H1 (cell line): ENCODE measurements at regions not wholly inside any gene's neighbourhood (a gene's known extent, or its start where the extent isn't known, plus 50 kb on each side); places are given as distances from the start of the nearest gene placed in this dataset.

Source experiments
- CTCF ChIA-PET: fragments of 300-600 bp; sonication (Branson Sonifier 250); formaldehyde crosslinking; loops from one replicate; lab custom pipeline; 2021; ENCODE audit not compliant: partially characterized antibody; lab: Charles Lee
- POLR2A ChIA-PET: fragments of 300-600 bp; sonication (Branson Sonifier 250); formaldehyde crosslinking; loops from one replicate; lab custom pipeline; 2021; ENCODE audit warnings: inconsistent platforms; ENCODE audit not compliant: partially characterized antibody; lab: Charles Lee
- DNase-seq, 2 experiments: peaks; one replicate each; pipeline versions ENCODE4 v3.0.0 to v3.0.0-alpha.2; 2010 to 2022; ENCODE audit warnings: low spot score in 2 of 2, low read depth in 1 of 2, mixed read lengths in 1 of 2
- FAIRE-seq: peaks from 2 replicates; lab custom pipeline; 2011; peaks lifted over from hg19 to GRCh38; lab: Jason Lieb, UNC
- H2AFZ ChIP-seq: 2 replicates; pipeline ENCODE4 v1.8.1; 2012; ENCODE audit warnings: low read length, inconsistent platforms
- H2AK5ac ChIP-seq: 2 replicates; pipeline ENCODE4 v1.6.1; 2013; ENCODE audit warnings: low read depth, low read length
- H2BK120ac ChIP-seq: replicated peaks from 2 replicates; pipeline ENCODE3; 2013; ENCODE audit warnings: low read depth, low read length, inconsistent platforms
- H2BK12ac ChIP-seq: 2 replicates; pipeline ENCODE4 v1.6.1; 2013; ENCODE audit warnings: low read depth, low read length
- H2BK15ac ChIP-seq: 2 replicates; pipeline ENCODE4 v1.6.1; 2013; ENCODE audit warnings: low read length
- H2BK20ac ChIP-seq: 2 replicates; pipeline ENCODE4 v1.6.1; 2013; ENCODE audit warnings: low read length
- H2BK5ac ChIP-seq: 2 replicates; pipeline ENCODE4 v1.6.1; 2013; ENCODE audit warnings: low read depth, low read length
- H3K14ac ChIP-seq: 2 replicates; pipeline ENCODE4 v1.6.1; 2013; ENCODE audit warnings: inconsistent platforms; ENCODE audit not compliant: insufficient read length
- H3K18ac ChIP-seq: 2 replicates; pipeline ENCODE4 v1.6.1; 2013; ENCODE audit warnings: low read length; ENCODE audit errors: extremely low read depth
- H3K23ac ChIP-seq: 2 replicates; pipeline ENCODE4 v1.6.1; 2013; ENCODE audit warnings: inconsistent platforms; ENCODE audit not compliant: insufficient read length
- H3K23me2 ChIP-seq: 2 replicates; pipeline ENCODE4 v1.6.1; 2013; ENCODE audit warnings: low read depth, low read length
- H3K27ac ChIP-seq: 2 replicates; pipeline ENCODE4 v1.6.1; 2011; ENCODE audit warnings: low read depth, low read length, inconsistent platforms
- H3K27me3 ChIP-seq, 4 experiments: replicated peaks in 1 of 4; 1 replicate in 1 of 4; 2 replicates in 3 of 4; pipeline versions ENCODE4 v1.6.1 to v1.8.1; 2011 to 2013; ENCODE audit warnings: low read length in 3 of 4, mild to moderate bottlenecking in 3 of 4, inconsistent platforms in 2 of 4, mixed read lengths in 2 of 4, moderate library complexity in 1 of 4; ENCODE audit not compliant: control insufficient read depth in 3 of 4, insufficient read depth in 3 of 4; ENCODE audit errors: extremely low read depth in 1 of 4
- H3K36me3 ChIP-seq, 4 experiments: 2 replicates each; pipeline versions ENCODE4 v1.6.1 to v1.8.1; 2011 to 2013; ENCODE audit warnings: mild to moderate bottlenecking in 4 of 4, low read length in 3 of 4, moderate library complexity in 2 of 4, control low read depth in 1 of 4, inconsistent platforms in 1 of 4; ENCODE audit not compliant: insufficient read depth in 4 of 4, control insufficient read depth in 2 of 4
- H3K4ac ChIP-seq: replicated peaks from 2 replicates; pipeline ENCODE3; 2013; ENCODE audit warnings: low read length, low read depth, mixed read lengths, inconsistent platforms; ENCODE audit not compliant: insufficient read length
- H3K4me1 ChIP-seq, 4 experiments: replicated peaks in 1 of 4; 1 replicate in 1 of 4; 2 replicates in 3 of 4; pipeline versions ENCODE4 v1.6.1 to v1.8.1; 2011 to 2013; ENCODE audit warnings: low read length in 3 of 4, inconsistent platforms in 2 of 4, mixed read lengths in 1 of 4; ENCODE audit not compliant: insufficient read depth in 4 of 4, control insufficient read depth in 3 of 4
- H3K4me2 ChIP-seq, 2 experiments: 2 replicates each; pipeline versions ENCODE4 v1.6.1 to v1.8.1; 2011 to 2013; ENCODE audit warnings: low read depth in 2 of 2, low read length in 2 of 2, control low read depth in 1 of 2, inconsistent platforms in 1 of 2, mild to moderate bottlenecking in 1 of 2; ENCODE audit not compliant: insufficient read depth in 1 of 2
- H3K4me3 ChIP-seq, 4 experiments: fragments of 200-600, 300-600 bp in 1 of 4; sonication (generic), shearing (Covaris generic), sonication (Bioruptor Twin) in 1 of 4; 2 replicates each; pipeline versions ENCODE4 v1.5.1 to v1.8.1; 2011 to 2016; ENCODE audit warnings: low read length in 4 of 4, low read depth in 3 of 4, control low read depth in 2 of 4, inconsistent platforms in 2 of 4, mild to moderate bottlenecking in 2 of 4, mixed read lengths in 1 of 4, moderate library complexity in 1 of 4; ENCODE audit not compliant: insufficient read depth in 2 of 4; ENCODE audit errors: extremely low read depth in 1 of 4
- H3K56ac ChIP-seq: replicated peaks from 2 replicates; pipeline ENCODE3; 2013; ENCODE audit warnings: low read depth, mild to moderate bottlenecking, mixed read lengths, low read length, inconsistent platforms; ENCODE audit not compliant: insufficient read length
- H3K79me1 ChIP-seq: 2 replicates; pipeline ENCODE4 v1.6.1; 2013; ENCODE audit warnings: low read depth, low read length, control low read depth
- H3K79me2 ChIP-seq, 2 experiments: 2 replicates each; pipeline versions ENCODE4 v1.6.1 to v1.8.1; 2012 to 2013; ENCODE audit warnings: low read length in 2 of 2, mild to moderate bottlenecking in 2 of 2, inconsistent platforms in 1 of 2; ENCODE audit not compliant: insufficient read depth in 2 of 2, control insufficient read depth in 1 of 2
- H3K9ac ChIP-seq, 4 experiments: replicated peaks in 1 of 4; 1 replicate in 1 of 4; 2 replicates in 3 of 4; pipeline versions ENCODE4 v1.6.1 to v1.8.1; 2011 to 2013; ENCODE audit warnings: low read depth in 3 of 4, low read length in 3 of 4, control low read depth in 2 of 4, mild to moderate bottlenecking in 2 of 4, moderate library complexity in 2 of 4, inconsistent platforms in 1 of 4; ENCODE audit errors: extremely low read depth in 1 of 4
- H3K9me3 ChIP-seq, 2 experiments: 2 replicates each; pipeline versions ENCODE4 v1.6.1 to v1.8.1; 2012 to 2013; ENCODE audit warnings: mild to moderate bottlenecking in 2 of 2, moderate library complexity in 2 of 2, control low read depth in 1 of 2, inconsistent platforms in 1 of 2, low read depth in 1 of 2, low read length in 1 of 2, mixed read lengths in 1 of 2; ENCODE audit not compliant: insufficient read depth in 2 of 2
- H4K20me1 ChIP-seq, 2 experiments: replicated peaks in 1 of 2; 2 replicates each; pipeline versions ENCODE3 to v1.8.1; 2011 to 2013; ENCODE audit warnings: inconsistent platforms in 2 of 2, low read length in 2 of 2, mild to moderate bottlenecking in 1 of 2; ENCODE audit not compliant: insufficient read depth in 2 of 2, control insufficient read depth in 1 of 2
- H4K5ac ChIP-seq: 2 replicates; pipeline ENCODE4 v1.6.1; 2013; ENCODE audit warnings: low read length, low read depth, mixed read lengths, inconsistent platforms; ENCODE audit not compliant: insufficient read length
- H4K8ac ChIP-seq: 2 replicates; pipeline ENCODE4 v1.8.0; 2013; ENCODE audit warnings: mild to moderate bottlenecking, moderate library complexity, low read length, inconsistent platforms; ENCODE audit not compliant: insufficient read depth; ENCODE audit errors: extremely low read depth
- H4K91ac ChIP-seq: replicated peaks from 2 replicates; pipeline ENCODE3; 2013; ENCODE audit warnings: low read length, mixed read lengths, inconsistent platforms; ENCODE audit not compliant: insufficient read length
- ASH2L ChIP-seq: fragments of 200-600, 300-600 bp; sonication (generic); IDR thresholded peaks from one replicate; pipeline ENCODE4 v1.7.1; 2017; ENCODE audit warnings: low read length
- ATF3 ChIP-seq: IDR thresholded peaks from 2 replicates; pipeline ENCODE4 v1.6.1; 2011; ENCODE audit warnings: low read depth, mild to moderate bottlenecking, low read length; ENCODE audit not compliant: insufficient read depth
- CHD1 ChIP-seq: IDR thresholded peaks from 2 replicates; pipeline ENCODE4 v1.6.1; 2012; ENCODE audit warnings: low read depth, low read length, improper control_type of control experiment
- CREB1 ChIP-seq: IDR thresholded peaks from 2 replicates; pipeline ENCODE4 v1.6.1; 2012; ENCODE audit warnings: inconsistent platforms
- KDM1A ChIP-seq: fragments of 200-600, 300-600 bp; sonication (generic); IDR thresholded peaks from 2 replicates; pipeline ENCODE4 v1.7.1; 2016; ENCODE audit warnings: mild to moderate bottlenecking, low read length, borderline replicate concordance
- MAX ChIP-seq: IDR thresholded peaks from 2 replicates; pipeline ENCODE4 v1.6.1; 2012; ENCODE audit warnings: inconsistent platforms
- NANOG ChIP-seq: IDR thresholded peaks from 2 replicates; pipeline ENCODE4 v1.6.1; 2011; ENCODE audit warnings: low read length, low read depth, mild to moderate bottlenecking, inconsistent platforms; ENCODE audit not compliant: insufficient read depth, poor library complexity, severe bottlenecking
- PHF8 ChIP-seq: fragments of 200-600 bp; sonication (generic); conservative IDR thresholded peaks from 2 replicates; pipeline ENCODE4 v1.7.1; 2012; ENCODE audit warnings: low read depth, mild to moderate bottlenecking, inconsistent platforms, low read length, moderate library complexity
- POU5F1 ChIP-seq: IDR thresholded peaks from 2 replicates; pipeline ENCODE4 v1.6.1; 2011; ENCODE audit warnings: low read depth, mild to moderate bottlenecking, low read length, moderate library complexity
- SAP30 ChIP-seq: fragments of 300-600 bp; sonication (generic); IDR thresholded peaks from 2 replicates; pipeline ENCODE4 v1.7.1; 2012; ENCODE audit warnings: low read length, moderate library complexity, mild to moderate bottlenecking, inconsistent platforms; ENCODE audit not compliant: insufficient read depth, insufficient replicate concordance
- SIN3A ChIP-seq, 2 experiments: IDR thresholded peaks in 1 of 2; conservative IDR thresholded peaks in 1 of 2; 2 replicates each; pipeline ENCODE4 v1.6.1; 2011 to 2012; ENCODE audit warnings: low read length in 2 of 2, improper control_type of control experiment in 1 of 2, low read depth in 1 of 2, mild to moderate bottlenecking in 1 of 2
- SP1 ChIP-seq: IDR thresholded peaks from 2 replicates; pipeline ENCODE4 v1.6.1; 2011; ENCODE audit warnings: low read depth, low read length
- TAF1 ChIP-seq: IDR thresholded peaks from 2 replicates; pipeline ENCODE4 v1.6.1; 2011; ENCODE audit warnings: mild to moderate bottlenecking, low read depth, low read length
- TEAD4 ChIP-seq: IDR thresholded peaks from 2 replicates; pipeline ENCODE4 v1.6.1; 2012; ENCODE audit warnings: low read depth, low read length, inconsistent platforms, mixed read lengths
- WGBS, 2 experiments: shearing (Covaris generic) in 1 of 2; methylation state at CpG; one replicate each; pipeline versions ENCODE4 v1.1.6 to v1.1.7; 2013 to 2015; ENCODE audit warnings: low lambda C conversion rate in 2 of 2, mixed read lengths in 2 of 2, inconsistent platforms in 1 of 2, low coverage in 1 of 2, missing lambda C conversion rate in 1 of 2; ENCODE audit not compliant: insufficient replicate concordance in 2 of 2, insufficient coverage in 1 of 2, insufficient read length in 1 of 2; ENCODE audit errors: extremely low coverage in 1 of 2, missing lambda C conversion rate in 1 of 2; 5-methylcytosine and 5-hydroxymethylcytosine counted together

- POLR2A ChIA-PET: no interaction called here
- Histone ChIP-seq H3K4me1 (no peaks in the 10 kb centered on the region), H3K79me1 (no peaks in the 10 kb centered on the region), H3K9me3 (peaks cover 0 to 4% of the 10 kb centered on the region in 2 experiments; a peak in 1 of 4 replicates), H3K14ac (no peak overlapping the region), H2AK5ac (no peak overlapping the region), H3K4me2 (no peak overlapping the region), H2BK15ac (no peak overlapping the region), H4K5ac (no peak overlapping the region), H3K56ac (no peak overlapping the region), H3K4me3 (no peak overlapping the region), H3K4ac (no peak overlapping the region), H3K23ac (no peak overlapping the region), H4K20me1 (no peaks in the 10 kb centered on the region), H2BK5ac (no peak overlapping the region), H4K8ac (no peak overlapping the region), H3K27ac (no peak overlapping the region), H2BK20ac (no peak overlapping the region), H4K91ac (no peak overlapping the region), H3K27me3 (no peaks in the 10 kb centered on the region), H2BK120ac (no peak overlapping the region), H2BK12ac (no peak overlapping the region), H3K23me2 (no peaks in the 10 kb centered on the region), H3K79me2 (no peaks in the 10 kb centered on the region), H3K36me3 (no peaks in the 10 kb centered on the region), H2AFZ (no peak overlapping the region), H3K18ac (no peak overlapping the region), H3K9ac (no peak overlapping the region)
- TF ChIP-seq TEAD4 (no peak), TAF1 (no peak), CREB1 (no peak), ASH2L (no peak), SIN3A (conservative IDR thresholded peaks at IDR 0.05 in 1 of 2, IDR thresholded peaks at IDR 0.05 in 1 of 2; ENCODE audit: low read depth in 1 of 2, low read length in 2 of 2) (no peak), MAX (no peak), PHF8 (no peak), ATF3 (no peak), POU5F1 (no peak), CHD1 (no peak), SAP30 (no peak), KDM1A (no peak), SP1 (no peak), NANOG (no peak)
- WGBS, 2 experiments: 96% methylated on average over 1 of the region's 1 CpG; no CpG with 5 or more reads in 1 of the 2 experiments
- no peak for FAIRE-seq
- CTCF ChIA-PET: no interaction called here
- no peak for DNase-seq
Measured at GRCh38 chr5:164967354-164967753, 1461.9 kb downstream of the MAT2B start.
